Lung (tissue), 11 donors: ENCODE measurements at regions not wholly inside any gene's neighbourhood (a gene's known extent, or its start where the extent isn't known, plus 50 kb on each side); places are given as distances from the start of the nearest gene placed in this dataset.

ENCODE experiments used
- ATAC-seq: fragments of 200-7000 bp; cut with Tn5 transposase; one replicate; pipeline ENCODE4 v1.9.1; 2020; ENCODE audit warnings: moderate number of reproducible peaks; ENCODE audit not compliant: insufficient read depth, low FRiP score
- DNase-seq, 3 donors: peaks; one replicate each; pipeline ENCODE4 v3.0.0-alpha.2; 2013 to 2017
- H3K27ac ChIP-seq, 2 donors: one replicate each; pipeline ENCODE4 v1.5.1; 2013; ENCODE audit warnings: mild to moderate bottlenecking in 2 of 2, moderate library complexity in 2 of 2, control low read depth in 1 of 2, inconsistent platforms in 1 of 2, low read depth in 1 of 2, low read length in 1 of 2
- H3K27me3 ChIP-seq, 3 donors: one replicate each; pipeline ENCODE4 v1.5.1; 2013; ENCODE audit warnings: low read length in 2 of 3; ENCODE audit not compliant: control insufficient read depth in 3 of 3, insufficient read depth in 3 of 3
- H3K36me3 ChIP-seq, 4 donors: one replicate each; pipeline ENCODE4 v1.5.1; 2013; ENCODE audit warnings: low read length in 4 of 4, mild to moderate bottlenecking in 1 of 4, moderate library complexity in 1 of 4; ENCODE audit not compliant: control insufficient read depth in 4 of 4, insufficient read depth in 4 of 4
- H3K4me1 ChIP-seq, 5 donors: one replicate each; pipeline ENCODE4 v1.5.1; 2013; ENCODE audit warnings: low read length in 5 of 5, mild to moderate bottlenecking in 2 of 5, moderate library complexity in 1 of 5; ENCODE audit not compliant: control insufficient read depth in 5 of 5, insufficient read depth in 5 of 5
- H3K4me3 ChIP-seq: one replicate; pipeline ENCODE4 v1.5.1; 2013; ENCODE audit warnings: mild to moderate bottlenecking, control low read depth, moderate library complexity
- H3K9ac ChIP-seq, 2 donors: one replicate each; pipeline ENCODE4 v1.5.1; 2013; ENCODE audit warnings: low read length in 2 of 2, control low read depth in 1 of 2; ENCODE audit not compliant: insufficient read depth in 1 of 2
- H3K9me3 ChIP-seq, 4 donors: one replicate each; pipeline ENCODE4 v1.5.1; 2013; ENCODE audit warnings: low read length in 3 of 4, mild to moderate bottlenecking in 1 of 4, moderate library complexity in 1 of 4; ENCODE audit not compliant: control insufficient read depth in 4 of 4, insufficient read depth in 3 of 4
- CTCF ChIP-seq: IDR thresholded peaks from 2 replicates; pipeline ENCODE4 v1.5.1; 2012; ENCODE audit warnings: mild to moderate bottlenecking; ENCODE audit errors: control extremely low read depth, extremely low read depth
- WGBS, 2 donors: extraction: QIAGEN DNeasy Blood & Tissue Kit; methylation state at CpG; one replicate each; pipeline ENCODE4 v1.1.7; 2013; 5-methylcytosine and 5-hydroxymethylcytosine counted together
- donor health status: control.
- donor health status: control.
- donor health status: Bipolar disorder and iron deficiency.
- donor health status: healthy.
- donor health status: DM: yes; HTN: yes; CAD: no.

GRCh38 chr3:113156816-113157333 is 54.5 kb upstream of the BOC start:
- Histone ChIP-seq H3K36me3 (no peaks in the 10 kb centered on the region), H3K27ac (no peak overlapping the region), H3K4me1 (peaks cover 0 to 2% (median 2%) of the 10 kb centered on the region in 5 donors), H3K9me3 (no peaks in the 10 kb centered on the region), H3K27me3 (no peaks in the 10 kb centered on the region), H3K4me3 (no peak overlapping the region), H3K9ac (no peak overlapping the region)
- ATAC-seq (no peak), DNase-seq (no peak)
- WGBS, 2 donors, result 88 to 98% methylated on average over 2 of the region's 2 CpGs
- no peak for TF ChIP-seq CTCF

DNA sequence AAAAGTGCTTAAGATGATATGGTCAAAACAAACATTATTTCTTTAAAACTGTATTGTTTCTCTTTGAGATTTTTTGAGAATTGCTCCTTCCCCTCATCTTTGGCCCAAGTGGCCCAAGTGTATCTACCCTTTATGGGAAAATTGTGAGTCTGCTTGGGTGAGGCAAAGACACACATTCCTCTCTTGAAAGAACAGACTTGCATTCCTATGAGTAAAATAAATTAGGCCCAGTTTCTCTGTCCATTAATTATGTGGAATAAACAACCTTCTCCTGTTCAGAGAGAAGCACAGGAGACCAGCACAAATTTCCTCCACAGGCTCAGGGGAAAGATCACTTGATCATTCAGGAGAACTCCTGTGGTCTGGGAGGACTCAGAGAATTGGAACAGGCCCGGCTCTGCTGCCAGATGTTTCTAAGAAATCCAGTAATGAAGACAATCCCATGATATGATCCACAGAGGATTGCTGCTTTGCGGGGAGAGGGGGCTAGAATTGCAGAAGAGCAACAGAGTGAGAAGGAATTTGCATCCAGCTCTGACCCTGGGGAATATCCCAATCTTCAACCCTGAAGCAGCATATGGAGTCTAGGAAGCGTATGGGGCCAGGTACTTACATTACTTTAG is 53.8 kb upstream of the BOC start:
- DNase-seq (no peak), ATAC-seq (no peak)
- TF ChIP-seq CTCF, result no peak
- Histone ChIP-seq H3K27ac (no peak overlapping the region), H3K4me3 (no peak overlapping the region), H3K9ac (no peak overlapping the region), H3K9me3 (no peaks in the 10 kb centered on the region), H3K36me3 (no peaks in the 10 kb centered on the region), H3K4me1 (peaks cover 0 to 2% (median 0%) of the 10 kb centered on the region in 5 donors), H3K27me3 (no peaks in the 10 kb centered on the region)
- 88 to 92% methylated on average over 3 of the region's 3 CpGs for WGBS, 2 donors

- no peak overlapping the region for H3K27ac ChIP-seq
- WGBS, 2 donors, result 93 to 97% methylated on average over 4 of the region's 4 CpGs
- ATAC-seq, result no peak
These were observed 53.2 kb upstream of the BOC start for GRCh38 chr3:113158171-113158570.

More at GRCh38 chr3:113158171-113158570, 53.2 kb upstream of the BOC start:
- Histone ChIP-seq H3K4me1 (peaks cover 0 to 8% (median 0%) of the 10 kb centered on the region in 5 donors), H3K4me3 (no peak overlapping the region), H3K36me3 (no peaks in the 10 kb centered on the region), H3K27me3 (no peaks in the 10 kb centered on the region), H3K9me3 (no peaks in the 10 kb centered on the region), H3K9ac (no peak overlapping the region)
- no peak for DNase-seq
- TF ChIP-seq CTCF, result no peak
